Tibial artery (tissue), 4 donors: ENCODE measurements at regions not wholly inside any gene's neighbourhood (a gene's known extent, or its start where the extent isn't known, plus 50 kb on each side); places are given as distances from the start of the nearest gene placed in this dataset.

Source experiments
- DNase-seq, 2 donors: peaks; one replicate each; pipeline ENCODE4 v3.0.0-alpha.2; 2019
- H3K27ac ChIP-seq, 2 donors: fragments of 200-600 bp; sonication (generic) in 1 of 2; 1 replicate in 1 of 2; 2 replicates in 1 of 2; pipeline ENCODE4 v1.5.1; 2018 to 2019; ENCODE audit warnings: mild to moderate bottlenecking in 1 of 2
- H3K27me3 ChIP-seq, 2 donors: fragments of 200-600 bp; sonication (generic) in 1 of 2; one replicate each; pipeline versions ENCODE4 v1.5.1 to v1.6.0; 2016 to 2019
- H3K36me3 ChIP-seq, 3 donors: fragments of 200-600 bp; sonication (generic) in 2 of 3; one replicate each; pipeline ENCODE4 v1.5.1; 2016 to 2019; ENCODE audit warnings: mild to moderate bottlenecking in 2 of 3
- H3K4me1 ChIP-seq, 4 donors: fragments of 200-600 bp; sonication (generic) in 2 of 4; 1 replicate in 3 of 4; 2 replicates in 1 of 4; pipeline ENCODE4 v1.5.1; 2016 to 2019
- H3K4me3 ChIP-seq, 2 donors: fragments of 200-600 bp; sonication (generic) in 1 of 2; 1 replicate in 1 of 2; 2 replicates in 1 of 2; pipeline ENCODE4 v1.5.1; 2018 to 2019; ENCODE audit warnings: mild to moderate bottlenecking in 2 of 2
- H3K9me3 ChIP-seq, 3 donors: fragments of 200-600 bp; sonication (generic) in 1 of 3; one replicate each; pipeline ENCODE4 v1.5.1; 2016 to 2019
- intact Hi-C: fragments of 100-400 bp; cut with DNase I; formaldehyde crosslinking; loops from one replicate; pipeline ENCODE4 v1.15.0; 2023; ENCODE audit warnings: low total_unique reads
- TF ChIP-seq, protein P1 (sequence below), 2 experiments: fragments of 200-600 bp in 1 of 2; fragments of 450-650 bp in 1 of 2; IDR thresholded peaks; one replicate each; pipeline ENCODE4 v1.5.1; 2017 to 2019; ENCODE audit warnings: antibody characterized with exemption in 2 of 2, mild to moderate bottlenecking in 1 of 2, moderate library complexity in 1 of 2

DNA sequence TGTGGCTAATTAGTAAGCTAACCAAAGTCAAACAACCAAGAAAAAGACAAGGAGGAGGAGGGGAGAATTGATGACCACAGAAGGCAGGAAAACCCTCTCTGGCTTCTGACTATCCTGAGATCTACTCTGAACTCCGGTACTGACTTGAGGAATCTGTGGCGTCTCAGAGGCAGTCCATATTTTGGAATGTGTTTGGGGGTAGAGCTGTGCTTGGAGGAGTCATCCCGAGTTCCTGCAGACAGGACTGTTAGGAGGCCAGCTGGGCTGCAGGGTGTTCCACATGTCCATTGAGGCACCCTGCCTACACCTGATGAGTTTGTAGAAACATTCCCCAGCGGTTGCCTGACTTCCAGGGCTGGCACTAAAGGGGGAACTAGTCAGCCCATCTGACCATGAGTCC, 91.6 kb downstream of the PLCE1 start:
- intact Hi-C loops, result loop anchor here (10.0 kb wide), 1 partner anchor 130 kb away; no protein-coding TSS in a partner anchor

DNA sequence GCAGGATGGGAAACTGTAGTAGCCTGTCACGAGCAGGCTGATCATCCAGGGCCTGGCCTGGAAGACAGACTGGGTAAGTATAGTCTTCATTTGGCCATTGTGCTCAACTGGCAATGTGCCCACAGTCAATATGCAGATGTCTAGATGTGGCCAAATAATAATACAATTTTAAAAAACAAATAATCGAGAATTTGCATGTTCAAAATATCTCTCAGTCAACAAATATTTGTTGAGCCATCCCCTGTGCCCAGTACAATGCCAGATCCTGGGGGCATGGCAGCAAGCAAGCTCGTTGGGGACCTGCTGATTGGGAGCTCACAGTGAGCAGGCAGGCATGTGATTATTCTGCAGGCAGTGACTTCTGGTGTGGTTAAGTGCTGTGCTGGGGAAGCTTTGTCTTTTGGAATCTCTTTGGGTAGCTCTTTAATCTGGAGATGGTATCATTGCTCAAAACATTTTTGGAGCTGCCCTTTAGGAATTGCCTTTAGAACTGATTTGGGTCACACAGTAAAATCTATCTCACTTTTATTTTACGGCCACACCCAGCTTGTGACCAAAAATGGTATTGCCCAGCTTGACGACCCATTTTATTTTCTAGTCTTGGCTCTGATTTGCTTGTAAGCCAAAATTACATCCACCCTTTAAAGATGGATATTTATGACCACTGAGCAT, 92.2 kb downstream of the PLCE1 start:
- Histone ChIP-seq H3K36me3 (no peaks in the 10 kb centered on the region), H3K4me1 (peaks cover 0 to 39% (median 13%) of the 10 kb centered on the region in 4 donors), H3K27me3 (no peaks in the 10 kb centered on the region), H3K27ac (no peak overlapping the region), H3K9me3 (no peaks in the 10 kb centered on the region), H3K4me3 (no peak overlapping the region)
- TF ChIP-seq, protein P1, sequence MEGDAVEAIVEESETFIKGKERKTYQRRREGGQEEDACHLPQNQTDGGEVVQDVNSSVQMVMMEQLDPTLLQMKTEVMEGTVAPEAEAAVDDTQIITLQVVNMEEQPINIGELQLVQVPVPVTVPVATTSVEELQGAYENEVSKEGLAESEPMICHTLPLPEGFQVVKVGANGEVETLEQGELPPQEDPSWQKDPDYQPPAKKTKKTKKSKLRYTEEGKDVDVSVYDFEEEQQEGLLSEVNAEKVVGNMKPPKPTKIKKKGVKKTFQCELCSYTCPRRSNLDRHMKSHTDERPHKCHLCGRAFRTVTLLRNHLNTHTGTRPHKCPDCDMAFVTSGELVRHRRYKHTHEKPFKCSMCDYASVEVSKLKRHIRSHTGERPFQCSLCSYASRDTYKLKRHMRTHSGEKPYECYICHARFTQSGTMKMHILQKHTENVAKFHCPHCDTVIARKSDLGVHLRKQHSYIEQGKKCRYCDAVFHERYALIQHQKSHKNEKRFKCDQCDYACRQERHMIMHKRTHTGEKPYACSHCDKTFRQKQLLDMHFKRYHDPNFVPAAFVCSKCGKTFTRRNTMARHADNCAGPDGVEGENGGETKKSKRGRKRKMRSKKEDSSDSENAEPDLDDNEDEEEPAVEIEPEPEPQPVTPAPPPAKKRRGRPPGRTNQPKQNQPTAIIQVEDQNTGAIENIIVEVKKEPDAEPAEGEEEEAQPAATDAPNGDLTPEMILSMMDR (IDR thresholded peaks at IDR 0.05), result no peak
- intact Hi-C loops, result loop anchor here (10.0 kb wide), 1 partner anchor 129 kb away; no protein-coding TSS in a partner anchor
- DNase-seq, result no peak

More for the DNA sequence above, 91.6 kb downstream of the PLCE1 start:
- DNase-seq, result no peak
- H3K27ac ChIP-seq, result no peak overlapping the region
- TF ChIP-seq, protein P1 (IDR thresholded peaks at IDR 0.05), result no peak
- no peaks in the 10 kb centered on the region for H3K9me3 ChIP-seq
- H3K4me1 ChIP-seq, result peaks cover 0 to 32% (median 13%) of the 10 kb centered on the region in 4 donors
- no peaks in the 10 kb centered on the region for H3K36me3 ChIP-seq
- no peaks in the 10 kb centered on the region for H3K27me3 ChIP-seq
- H3K4me3 ChIP-seq, result no peak overlapping the region

- Histone ChIP-seq H3K4me1 (peaks cover 0 to 60% (median 19%) of the 10 kb centered on the region in 4 donors), H3K27ac (peak overlapping the region; percentile 74 to 79), H3K27me3 (no peaks in the 10 kb centered on the region), H3K4me3 (peak overlapping the region; percentile 50 to 52), H3K9me3 (no peaks in the 10 kb centered on the region), H3K36me3 (no peaks in the 10 kb centered on the region)
- peak in 1 of 2 donors; percentile 22 for DNase-seq
- TF ChIP-seq, protein P1 (IDR thresholded peaks at IDR 0.05), result no peak
- intact Hi-C loops, result loop anchor here (10.0 kb wide), 1 partner anchor 126 kb away; no protein-coding TSS in a partner anchor
Measured at GRCh38 chr10:94088926-94089381, 95.2 kb downstream of the PLCE1 start.

- DNase-seq, result no peak
- H3K9me3 ChIP-seq, result no peaks in the 10 kb centered on the region
- TF ChIP-seq, protein P1 (IDR thresholded peaks at IDR 0.05), result no peak
- intact Hi-C loops, result no loop called here
- H3K36me3 ChIP-seq, result no peaks in the 10 kb centered on the region
- no peak overlapping the region for H3K4me3 ChIP-seq
- peak overlapping the region; percentile 74 to 79 for H3K27ac ChIP-seq
- H3K27me3 ChIP-seq, result no peaks in the 10 kb centered on the region
- peaks cover 0 to 72% (median 21%) of the 10 kb centered on the region in 4 donors for H3K4me1 ChIP-seq
Measured at GRCh38 chr10:94091649-94092048, 97.9 kb downstream of the PLCE1 start.

DNA sequence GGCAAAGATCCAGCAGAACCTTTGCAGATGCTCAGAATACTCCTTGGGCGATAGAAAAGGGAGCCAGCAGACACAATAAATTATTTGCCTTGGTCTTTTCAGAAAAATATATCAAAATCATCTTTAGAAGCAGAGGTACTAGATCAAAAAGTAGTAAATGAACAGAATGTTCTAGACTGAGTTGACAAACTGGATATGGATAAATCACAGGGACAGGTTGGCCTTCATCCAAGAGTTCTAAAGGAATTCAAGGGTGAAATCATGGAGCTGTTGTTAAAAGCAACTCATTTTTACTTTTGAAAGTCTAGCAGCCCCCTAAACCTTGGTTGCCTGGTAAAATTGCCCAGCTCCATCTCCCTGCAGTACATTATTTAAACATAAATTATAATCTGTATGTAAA, 99.1 kb downstream of the PLCE1 start:
- Histone ChIP-seq H3K4me1 (peaks cover 0 to 83% (median 24%) of the 10 kb centered on the region in 4 donors), H3K27ac (peak overlapping the region; percentile 74 to 79), H3K9me3 (no peaks in the 10 kb centered on the region), H3K36me3 (no peaks in the 10 kb centered on the region), H3K27me3 (no peaks in the 10 kb centered on the region), H3K4me3 (no peak overlapping the region)
- intact Hi-C loops, result no loop called here
- TF ChIP-seq, protein P1 (IDR thresholded peaks at IDR 0.05), result no peak
- no peak for DNase-seq
